GM12891 (cell line): ENCODE measurements at regions not wholly inside any gene's neighbourhood (a gene's known extent, or its start where the extent isn't known, plus 50 kb on each side); places are given as distances from the start of the nearest gene placed in this dataset.

Experiments
- DNase-seq: peaks from one replicate; pipeline ENCODE4 v3.0.0; 2011; ENCODE audit warnings: low spot score; ENCODE audit not compliant: insufficient read length
- FAIRE-seq: peaks from 2 replicates; lab custom pipeline; 2011; peaks lifted over from hg19 to GRCh38; lab: Jason Lieb, UNC
- PAX5 ChIP-seq: IDR thresholded peaks from 2 replicates; pipeline ENCODE4 v1.6.1; 2011; ENCODE audit warnings: low read length, moderate library complexity, mild to moderate bottlenecking; ENCODE audit not compliant: insufficient read depth, severe bottlenecking
- POLR2A ChIP-seq: IDR thresholded peaks from 2 replicates; pipeline ENCODE4 v1.6.1; 2011; ENCODE audit warnings: low read depth, low read length, control low read depth
- POLR2AphosphoS5 ChIP-seq: IDR thresholded peaks from 2 replicates; pipeline ENCODE4 v1.6.1; 2011; ENCODE audit warnings: low read depth, low read length, control low read depth
- POU2F2 ChIP-seq: IDR thresholded peaks from 2 replicates; pipeline ENCODE4 v1.6.1; 2011; ENCODE audit warnings: low read depth, mild to moderate bottlenecking, control low read depth, low read length, moderate library complexity
- SPI1 ChIP-seq: IDR thresholded peaks from 2 replicates; pipeline ENCODE4 v1.6.1; 2011; ENCODE audit warnings: low read depth, low read length, control low read depth
- TAF1 ChIP-seq: IDR thresholded peaks from 2 replicates; pipeline ENCODE4 v1.6.1; 2011; ENCODE audit warnings: low read depth, low read length, control low read depth

GRCh38 chr5:125302577-125302976, 556.1 kb upstream of the ZNF608 start:
- no peak for TF ChIP-seq TAF1
- no peak for TF ChIP-seq SPI1
- no peak for TF ChIP-seq PAX5
- no peak for TF ChIP-seq POLR2A
- no peak for TF ChIP-seq POLR2AphosphoS5
- TF ChIP-seq POU2F2 = no peak
- DNase-seq (no peak), FAIRE-seq (no peak)

- no peak for FAIRE-seq
- TF ChIP-seq POLR2A (no peak), POLR2AphosphoS5 (no peak), POU2F2 (no peak), SPI1 (no peak), PAX5 (no peak), TAF1 (no peak)
- no peak for DNase-seq
Observed at GRCh38 chr5:125306741-125307140, 560.3 kb upstream of the ZNF608 start.

GRCh38 chr5:125310749-125311148, 564.3 kb upstream of the ZNF608 start:
- FAIRE-seq = no peak
- DNase-seq = no peak
- TF ChIP-seq PAX5 = no peak
- no peak for TF ChIP-seq POLR2AphosphoS5
- no peak for TF ChIP-seq SPI1
- no peak for TF ChIP-seq POLR2A
- TF ChIP-seq POU2F2 = no peak
- TF ChIP-seq TAF1 = no peak

GRCh38 chr5:125311743-125312142, 565.3 kb upstream of the ZNF608 start:
- FAIRE-seq (no peak), DNase-seq (no peak)
- TF ChIP-seq POLR2AphosphoS5 = no peak

GRCh38 chr5:125313555-125313954, 567.1 kb upstream of the ZNF608 start:
- TF ChIP-seq TAF1 (no peak), POU2F2 (no peak), POLR2A (no peak), SPI1 (no peak), POLR2AphosphoS5 (no peak), PAX5 (no peak)
- FAIRE-seq (no peak), DNase-seq (no peak)

GRCh38 chr5:125315306-125315705, 568.9 kb upstream of the ZNF608 start:
- FAIRE-seq = no peak

GRCh38 chr5:125316391-125316790, 570.0 kb upstream of the ZNF608 start:
- FAIRE-seq (no peak), DNase-seq (no peak)
- no peak for TF ChIP-seq SPI1
- TF ChIP-seq PAX5 = no peak
- no peak for TF ChIP-seq TAF1
- no peak for TF ChIP-seq POLR2AphosphoS5
- TF ChIP-seq POLR2A = no peak
- TF ChIP-seq POU2F2 = no peak

More at GRCh38 chr5:125315306-125315705, 568.9 kb upstream of the ZNF608 start:
- no peak for DNase-seq
- no peak for TF ChIP-seq POLR2AphosphoS5
- TF ChIP-seq SPI1 = no peak
- TF ChIP-seq PAX5 = no peak
- TF ChIP-seq POU2F2 = no peak
- no peak for TF ChIP-seq TAF1

- TF ChIP-seq POU2F2 (no peak), POLR2A (no peak), PAX5 (no peak), POLR2AphosphoS5 (no peak), SPI1 (no peak), TAF1 (no peak)
- FAIRE-seq (no peak), DNase-seq (no peak)
Observed at GRCh38 chr5:125316915-125317535, 570.6 kb upstream of the ZNF608 start.

GRCh38 chr5:125317536-125317995, 571.1 kb upstream of the ZNF608 start:
- TF ChIP-seq SPI1 (no peak), POLR2AphosphoS5 (no peak), PAX5 (no peak), POU2F2 (no peak), POLR2A (no peak)
- DNase-seq = no peak
- no peak for FAIRE-seq

GRCh38 chr5:125321654-125322053, 575.2 kb upstream of the ZNF608 start:
- FAIRE-seq (no peak), DNase-seq (no peak)
- TF ChIP-seq POLR2A = no peak
- TF ChIP-seq TAF1 = no peak
- TF ChIP-seq POU2F2 = no peak
- TF ChIP-seq PAX5 = no peak
- no peak for TF ChIP-seq SPI1
- TF ChIP-seq POLR2AphosphoS5 = no peak
